ENCODE measurements at regions not wholly inside any gene's neighbourhood (a gene's known extent, or its start where the extent isn't known, plus 50 kb on each side); places are given as distances from the start of the nearest gene placed in this dataset.

- ATAC-seq: no peak
- no peak for DNase-seq
- Histone ChIP-seq H3K36me3 (ENCODE audit: insufficient read depth in 1 of 2, low read depth in 1 of 2) (no peaks in the 10 kb centered on the region), H3K27ac (no peak overlapping the region), H3K9me3 (no peaks in the 10 kb centered on the region), H3K27me3 (ENCODE audit: insufficient read depth in 3 of 3, low read length in 2 of 3) (no peaks in the 10 kb centered on the region), H3K4me1 (no peaks in the 10 kb centered on the region), H3K4me3 (no peak overlapping the region)
- TF ChIP-seq CTCF (IDR thresholded peaks at IDR 0.05): no peak
- intact Hi-C loops (cut with DNase I): loop anchor here (5.0 to 10.0 kb wide), 2 partner anchors 162 to 265 kb away; no protein-coding TSS in a partner anchor
- 78 to 82% (median 81%) methylated on average over 4 of the region's 4 CpGs for WGBS, 3 donors
Observed at GRCh38 chr7:24402655-24403054, 118.7 kb downstream of the NPY start.

- Histone ChIP-seq H3K9me3 (no peaks in the 10 kb centered on the region), H3K36me3 (ENCODE audit: insufficient read depth in 1 of 2, low read depth in 1 of 2) (no peaks in the 10 kb centered on the region), H3K27ac (no peak overlapping the region), H3K4me1 (no peaks in the 10 kb centered on the region), H3K27me3 (ENCODE audit: insufficient read depth in 3 of 3, low read length in 2 of 3) (no peaks in the 10 kb centered on the region), H3K4me3 (no peak overlapping the region)
- DNase-seq (no peak), ATAC-seq (no peak)
- TF ChIP-seq CTCF (IDR thresholded peaks at IDR 0.05): no peak
- WGBS, 3 donors: 72 to 84% (median 83%) methylated on average over 2 of the region's 2 CpGs
- intact Hi-C loops (cut with DNase I): loop anchor here (5.0 to 10.0 kb wide), 2 partner anchors 161 to 264 kb away; no protein-coding TSS in a partner anchor
Observed at GRCh38 chr7:24403557-24403956, 119.6 kb downstream of the NPY start.

GRCh38 chr7:24404315-24404714 lies 120.3 kb downstream of the NPY start:
- no peak overlapping the region for H3K4me3 ChIP-seq
- no peak overlapping the region for H3K27ac ChIP-seq
- H3K27me3 ChIP-seq (ENCODE audit: insufficient read depth in 3 of 3, low read length in 2 of 3): no peaks in the 10 kb centered on the region
- DNase-seq: no peak
- intact Hi-C loops (cut with DNase I): loop anchor here (5.0 to 10.0 kb wide), 2 partner anchors 160 to 263 kb away; no protein-coding TSS in a partner anchor
- ATAC-seq: no peak
- TF ChIP-seq CTCF (IDR thresholded peaks at IDR 0.05): no peak
- 85 to 90% (median 87%) methylated on average over 6 of the region's 6 CpGs for WGBS, 3 donors
- H3K36me3 ChIP-seq (ENCODE audit: insufficient read depth in 1 of 2, low read depth in 1 of 2): no peaks in the 10 kb centered on the region
- H3K9me3 ChIP-seq: no peaks in the 10 kb centered on the region
- no peaks in the 10 kb centered on the region for H3K4me1 ChIP-seq

- Histone ChIP-seq H3K9me3 (no peaks in the 10 kb centered on the region), H3K27ac (no peak overlapping the region), H3K27me3 (ENCODE audit: insufficient read depth in 3 of 3, low read length in 2 of 3) (no peaks in the 10 kb centered on the region), H3K36me3 (ENCODE audit: insufficient read depth in 1 of 2, low read depth in 1 of 2) (no peaks in the 10 kb centered on the region), H3K4me3 (no peak overlapping the region), H3K4me1 (no peaks in the 10 kb centered on the region)
- intact Hi-C loops (cut with DNase I): loop anchor here (5.0 to 10.0 kb wide), 3 partner anchors 160 to 257 kb away; partner anchors contain the start of gene PALS2 (in 1 of the 2)
- no peak for ATAC-seq
- TF ChIP-seq CTCF (IDR thresholded peaks at IDR 0.05): no peak
- no peak for DNase-seq
Observed at GRCh38 chr7:24405002-24405401, 121.0 kb downstream of the NPY start.

Data from psoas muscle (tissue), 7 donors.